ENCODE measurements at regions not wholly inside any gene's neighbourhood (a gene's known extent, or its start where the extent isn't known, plus 50 kb on each side); places are given as distances from the start of the nearest gene placed in this dataset.

DNA sequence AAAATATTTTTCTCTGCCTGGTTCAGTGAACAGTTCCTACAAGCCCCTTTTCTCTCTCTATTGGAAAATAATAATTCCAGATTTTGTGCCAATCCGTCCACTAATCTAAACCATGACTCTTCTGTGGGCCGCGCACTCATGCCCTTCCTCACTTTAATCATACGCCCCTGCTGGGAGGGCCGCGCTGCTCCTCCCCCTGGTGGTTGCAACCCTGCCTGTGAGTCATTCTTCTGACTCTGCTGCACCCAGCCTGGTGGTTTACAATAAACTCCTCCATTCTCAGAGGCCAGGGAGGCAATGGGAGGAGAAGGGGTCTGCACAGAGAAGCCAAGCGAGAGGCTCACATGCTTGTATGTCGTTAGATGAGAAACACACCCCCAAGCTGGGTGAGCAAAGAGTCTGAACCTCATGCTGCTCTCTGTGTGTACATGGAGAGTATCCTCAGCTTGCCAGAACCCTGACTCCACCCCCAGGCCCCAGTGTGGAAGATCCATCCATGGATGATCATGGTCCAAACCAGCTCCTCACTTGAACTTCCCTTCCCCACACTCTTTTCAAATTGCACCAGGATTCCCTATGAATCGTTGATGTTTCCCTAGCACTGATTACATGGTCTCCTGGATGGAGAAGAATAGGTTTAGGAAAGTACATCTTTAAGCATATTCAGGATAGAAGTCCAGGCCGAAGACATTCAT, 228.9 kb downstream of the ANKRD30B start:
- no peak overlapping the region for H3K23ac ChIP-seq (ENCODE audit: low read depth, low read length)
- ATAC-seq (ENCODE audit: low read depth) (no peak), DNase-seq (no peak)
- no peak overlapping the region for H2BK20ac ChIP-seq (ENCODE audit: low read depth, low read length)
- CTCF ChIA-PET: no interaction called here
- no peak overlapping the region for H4K91ac ChIP-seq (ENCODE audit: insufficient read depth, low read depth, low read length)
- TF ChIP-seq RCOR1 (IDR thresholded peaks at IDR 0.05; ENCODE audit: insufficient replicate concordance, low read length) (no peak), USF2 (IDR thresholded peaks at IDR 0.05; ENCODE audit: low read depth, low read length) (no peak), POLR2A (IDR thresholded peaks at IDR 0.05; ENCODE audit: low read depth, low read length) (no peak), NFE2L2 (IDR thresholded peaks at IDR 0.05; ENCODE audit: low read depth, low read length) (no peak), MAZ (IDR thresholded peaks at IDR 0.05; ENCODE audit: borderline replicate concordance, low read depth, low read length) (no peak), CEBPB (IDR thresholded peaks at IDR 0.05; ENCODE audit: low read depth, low read length) (no peak), CHD1 (IDR thresholded peaks at IDR 0.05; ENCODE audit: low read depth, low read length) (no peak), MAFK (IDR thresholded peaks at IDR 0.05; ENCODE audit: low read depth, low read length) (no peak), RFX5 (IDR thresholded peaks at IDR 0.05; ENCODE audit: low read depth, low read length) (no peak), MXI1 (IDR thresholded peaks at IDR 0.05; ENCODE audit: borderline replicate concordance, low read depth, low read length) (no peak), FOS (IDR thresholded peaks at IDR 0.05; ENCODE audit: low read depth, low read length) (no peak), BHLHE40 (IDR thresholded peaks at IDR 0.05; ENCODE audit: low read depth, low read length) (no peak), RAD21 (IDR thresholded peaks at IDR 0.05; ENCODE audit: low read length) (no peak), SMC3 (IDR thresholded peaks at IDR 0.05; ENCODE audit: low read depth, low read length) (no peak)
- TF ChIP-seq, protein P1, sequence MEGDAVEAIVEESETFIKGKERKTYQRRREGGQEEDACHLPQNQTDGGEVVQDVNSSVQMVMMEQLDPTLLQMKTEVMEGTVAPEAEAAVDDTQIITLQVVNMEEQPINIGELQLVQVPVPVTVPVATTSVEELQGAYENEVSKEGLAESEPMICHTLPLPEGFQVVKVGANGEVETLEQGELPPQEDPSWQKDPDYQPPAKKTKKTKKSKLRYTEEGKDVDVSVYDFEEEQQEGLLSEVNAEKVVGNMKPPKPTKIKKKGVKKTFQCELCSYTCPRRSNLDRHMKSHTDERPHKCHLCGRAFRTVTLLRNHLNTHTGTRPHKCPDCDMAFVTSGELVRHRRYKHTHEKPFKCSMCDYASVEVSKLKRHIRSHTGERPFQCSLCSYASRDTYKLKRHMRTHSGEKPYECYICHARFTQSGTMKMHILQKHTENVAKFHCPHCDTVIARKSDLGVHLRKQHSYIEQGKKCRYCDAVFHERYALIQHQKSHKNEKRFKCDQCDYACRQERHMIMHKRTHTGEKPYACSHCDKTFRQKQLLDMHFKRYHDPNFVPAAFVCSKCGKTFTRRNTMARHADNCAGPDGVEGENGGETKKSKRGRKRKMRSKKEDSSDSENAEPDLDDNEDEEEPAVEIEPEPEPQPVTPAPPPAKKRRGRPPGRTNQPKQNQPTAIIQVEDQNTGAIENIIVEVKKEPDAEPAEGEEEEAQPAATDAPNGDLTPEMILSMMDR (conservative IDR thresholded peaks at IDR 0.05; ENCODE audit: low read depth, low read length): no peak
- TF ChIP-seq, protein P2, sequence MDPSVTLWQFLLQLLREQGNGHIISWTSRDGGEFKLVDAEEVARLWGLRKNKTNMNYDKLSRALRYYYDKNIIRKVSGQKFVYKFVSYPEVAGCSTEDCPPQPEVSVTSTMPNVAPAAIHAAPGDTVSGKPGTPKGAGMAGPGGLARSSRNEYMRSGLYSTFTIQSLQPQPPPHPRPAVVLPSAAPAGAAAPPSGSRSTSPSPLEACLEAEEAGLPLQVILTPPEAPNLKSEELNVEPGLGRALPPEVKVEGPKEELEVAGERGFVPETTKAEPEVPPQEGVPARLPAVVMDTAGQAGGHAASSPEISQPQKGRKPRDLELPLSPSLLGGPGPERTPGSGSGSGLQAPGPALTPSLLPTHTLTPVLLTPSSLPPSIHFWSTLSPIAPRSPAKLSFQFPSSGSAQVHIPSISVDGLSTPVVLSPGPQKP (IDR thresholded peaks at IDR 0.05; ENCODE audit: borderline replicate concordance, low read depth, low read length): no peak
- no peaks in the 10 kb centered on the region for H3K79me1 ChIP-seq (ENCODE audit: low read depth in 1 of 2, low read length in 2 of 2)
- intact Hi-C loops (cut with micrococcal nuclease): no loop called here
- no peak overlapping the region for H3K4me2 ChIP-seq (ENCODE audit: low read depth, low read length)
- H3K27ac ChIP-seq (ENCODE audit: insufficient read depth, low read length): no peak overlapping the region
- H3K14ac ChIP-seq (replicated peaks; ENCODE audit: low read depth, low read length): no peak overlapping the region
- H3K18ac ChIP-seq (ENCODE audit: low read depth, low read length): no peak overlapping the region
- H3K36me3 ChIP-seq (ENCODE audit: control insufficient read depth, insufficient read depth, low read length): no peaks in the 10 kb centered on the region
- H3K9me1 ChIP-seq (ENCODE audit: insufficient read depth, low read length): no peaks in the 10 kb centered on the region
- 60% methylated on average over 3 of the region's 10 CpGs; no CpG with 5 or more reads in 1 of the 2 experiments for WGBS, 2 experiments (ENCODE audit: extremely low coverage in 2 of 2, insufficient read length in 1 of 2)
- H2AFZ ChIP-seq (replicated peaks; ENCODE audit: low read length, poor library complexity): no peak overlapping the region
- H2BK15ac ChIP-seq (ENCODE audit: low read depth, low read length): no peak overlapping the region
- H3K4ac ChIP-seq (ENCODE audit: low read depth, low read length): no peak overlapping the region
- dilution Hi-C loops (cut with HindIII; ENCODE audit: low sequenced_read_pairs, unreplicated experiment): no loop called here
- H2AK5ac ChIP-seq (ENCODE audit: low read depth, low read length): no peak overlapping the region
- H3K27me3 ChIP-seq (ENCODE audit: control insufficient read depth, insufficient read depth, low read length): no peaks in the 10 kb centered on the region
- H2BK5ac ChIP-seq (ENCODE audit: low read depth, low read length, poor library complexity, severe bottlenecking): no peak overlapping the region
- BruUV-seq (replicated peaks): no TSS peak
- no peak overlapping the region for H3K9ac ChIP-seq (ENCODE audit: low read depth, low read length)
- in situ Hi-C loops (cut with MboI; ENCODE audit: low sequenced_read_pairs): loop anchor here (10.0 kb wide), 1 partner anchor 62 kb away; no protein-coding TSS in a partner anchor
- H4K20me1 ChIP-seq (ENCODE audit: insufficient read depth, low read length): no peaks in the 10 kb centered on the region
- POLR2A ChIA-PET (ENCODE audit: unreplicated experiment): no interaction called here
- H2AK9ac ChIP-seq (replicated peaks; ENCODE audit: low read depth, low read length, poor library complexity): no peak overlapping the region
- no peak overlapping the region for H4K8ac ChIP-seq (ENCODE audit: low read depth in 2 of 2, low read length in 2 of 2)
- no peak overlapping the region for H2BK120ac ChIP-seq (ENCODE audit: low read depth, low read length)
- no peak overlapping the region for H3K56ac ChIP-seq (ENCODE audit: extremely low read depth, insufficient read depth, low read length)
- H4K5ac ChIP-seq (ENCODE audit: low read depth, low read length): no peak overlapping the region
- peaks cover 19% of the 10 kb centered on the region for H3K9me3 ChIP-seq (ENCODE audit: control insufficient read depth, insufficient read depth, low read length)
- H3K4me3 ChIP-seq (ENCODE audit: insufficient read depth, low read depth, low read length): no peak overlapping the region
- H3K4me1 ChIP-seq (ENCODE audit: control insufficient read depth, insufficient read depth, low read length): no peaks in the 10 kb centered on the region
